IPS DF 6.9 (cell line): ENCODE measurements at regions not wholly inside any gene's neighbourhood (a gene's known extent, or its start where the extent isn't known, plus 50 kb on each side); places are given as distances from the start of the nearest gene placed in this dataset.

Experiments used
- DNase-seq: peaks from one replicate; pipeline ENCODE4 v3.0.0-alpha.2; 2013; ENCODE audit warnings: low read depth, low spot score
- H3K27ac ChIP-seq: one replicate; pipeline ENCODE4 v1.5.1; 2013; ENCODE audit warnings: low read length, control low read depth
- H3K27me3 ChIP-seq: 2 replicates; pipeline ENCODE4 v1.6.1; 2013; ENCODE audit warnings: mild to moderate bottlenecking, low read length; ENCODE audit not compliant: control insufficient read depth, insufficient read depth
- H3K36me3 ChIP-seq: 2 replicates; pipeline ENCODE4 v1.6.1; 2013; ENCODE audit warnings: low read length; ENCODE audit not compliant: control insufficient read depth, insufficient read depth
- H3K4me1 ChIP-seq: 2 replicates; pipeline ENCODE4 v1.6.1; 2013; ENCODE audit warnings: low read length; ENCODE audit not compliant: control insufficient read depth, insufficient read depth
- H3K4me3 ChIP-seq: 2 replicates; pipeline ENCODE4 v1.5.1; 2013; ENCODE audit warnings: mild to moderate bottlenecking, low read length
- H3K9me3 ChIP-seq: 2 replicates; pipeline ENCODE4 v1.6.1; 2013; ENCODE audit warnings: low read length, inconsistent platforms; ENCODE audit not compliant: control insufficient read depth, insufficient read depth
- WGBS: extraction: QIAGEN DNeasy Blood & Tissue Kit; methylation state at CpG from one replicate; pipeline ENCODE4 v1.1.7; 2013; ENCODE audit warnings: mixed read lengths, missing lambda C conversion rate; ENCODE audit not compliant: insufficient read length, insufficient coverage; 5-methylcytosine and 5-hydroxymethylcytosine counted together

GRCh38 chr16:6852643-6853225 is 479.9 kb upstream of the RBFOX1 start:
- Histone ChIP-seq H3K4me1 (no peaks in the 10 kb centered on the region), H3K27me3 (no peaks in the 10 kb centered on the region), H3K27ac (no peak overlapping the region), H3K4me3 (no peak overlapping the region), H3K9me3 (peaks cover 11% of the 10 kb centered on the region), H3K36me3 (no peaks in the 10 kb centered on the region)
- WGBS: no CpG with 5 or more reads among the region's 3 CpGs
- DNase-seq: no peak

GRCh38 chr16:6846452-6846851 is 486.2 kb upstream of the RBFOX1 start:
- H3K36me3 ChIP-seq: no peaks in the 10 kb centered on the region
- no peak for DNase-seq
- H3K27me3 ChIP-seq: no peaks in the 10 kb centered on the region
- no CpG with 5 or more reads among the region's 8 CpGs for WGBS
- H3K4me1 ChIP-seq: no peaks in the 10 kb centered on the region
- no peak overlapping the region for H3K4me3 ChIP-seq
- H3K27ac ChIP-seq: no peak overlapping the region
- H3K9me3 ChIP-seq: peaks cover 5% of the 10 kb centered on the region; the same call in 1 of the 2 replicates

- no peak overlapping the region for H3K27ac ChIP-seq
- no CpG with 5 or more reads among the region's 6 CpGs for WGBS
- H3K36me3 ChIP-seq: no peaks in the 10 kb centered on the region
- H3K4me1 ChIP-seq: no peaks in the 10 kb centered on the region
- no peaks in the 10 kb centered on the region for H3K27me3 ChIP-seq
- H3K4me3 ChIP-seq: no peak overlapping the region
- DNase-seq: no peak
- peaks cover 1% of the 10 kb centered on the region for H3K9me3 ChIP-seq
These were observed 491.3 kb upstream of the RBFOX1 start for GRCh38 chr16:6841392-6841791.

GRCh38 chr16:6837722-6838121 is 494.9 kb upstream of the RBFOX1 start:
- no peak for DNase-seq
- H3K36me3 ChIP-seq: no peaks in the 10 kb centered on the region
- H3K4me1 ChIP-seq: no peaks in the 10 kb centered on the region
- H3K27ac ChIP-seq: no peak overlapping the region
- no peak overlapping the region for H3K4me3 ChIP-seq
- no CpG with 5 or more reads among the region's 2 CpGs for WGBS
- H3K27me3 ChIP-seq: no peaks in the 10 kb centered on the region
- H3K9me3 ChIP-seq: peaks cover 7% of the 10 kb centered on the region

- Histone ChIP-seq H3K27ac (no peak overlapping the region), H3K4me1 (no peaks in the 10 kb centered on the region), H3K9me3 (peaks cover 8% of the 10 kb centered on the region), H3K36me3 (no peaks in the 10 kb centered on the region), H3K4me3 (no peak overlapping the region), H3K27me3 (no peaks in the 10 kb centered on the region)
- no peak for DNase-seq
- no CpG with 5 or more reads among the region's 3 CpGs for WGBS
These were observed 495.9 kb upstream of the RBFOX1 start for GRCh38 chr16:6836766-6837165.

GRCh38 chr16:6835941-6836340 is 496.7 kb upstream of the RBFOX1 start:
- Histone ChIP-seq H3K9me3 (peaks cover 8% of the 10 kb centered on the region), H3K27ac (no peak overlapping the region), H3K36me3 (no peaks in the 10 kb centered on the region), H3K27me3 (no peaks in the 10 kb centered on the region), H3K4me1 (no peaks in the 10 kb centered on the region), H3K4me3 (no peak overlapping the region)
- no peak for DNase-seq
- WGBS: no CpG with 5 or more reads among the region's 5 CpGs

GRCh38 chr16:6835516-6835915 is 497.1 kb upstream of the RBFOX1 start:
- Histone ChIP-seq H3K4me1 (no peaks in the 10 kb centered on the region), H3K9me3 (peaks cover 8% of the 10 kb centered on the region), H3K27me3 (no peaks in the 10 kb centered on the region), H3K27ac (no peak overlapping the region), H3K36me3 (no peaks in the 10 kb centered on the region), H3K4me3 (no peak overlapping the region)
- no peak for DNase-seq
- no CpG with 5 or more reads among the region's 2 CpGs for WGBS

- H3K27ac ChIP-seq: no peak overlapping the region
- H3K4me3 ChIP-seq: no peak overlapping the region
- no peaks in the 10 kb centered on the region for H3K4me1 ChIP-seq
- no peaks in the 10 kb centered on the region for H3K36me3 ChIP-seq
- no CpG with 5 or more reads among the region's 7 CpGs for WGBS
- peaks cover 14% of the 10 kb centered on the region for H3K9me3 ChIP-seq
- no peak for DNase-seq
- H3K27me3 ChIP-seq: no peaks in the 10 kb centered on the region
These were observed 504.0 kb upstream of the RBFOX1 start for GRCh38 chr16:6828690-6829089.

- Histone ChIP-seq H3K27ac (no peak overlapping the region), H3K4me1 (no peaks in the 10 kb centered on the region), H3K27me3 (no peaks in the 10 kb centered on the region), H3K9me3 (peaks cover 11% of the 10 kb centered on the region), H3K4me3 (no peak overlapping the region), H3K36me3 (no peaks in the 10 kb centered on the region)
- no peak for DNase-seq
- no CpG with 5 or more reads among the region's 1 CpG for WGBS
These were observed 504.7 kb upstream of the RBFOX1 start for GRCh38 chr16:6827931-6828330.

- no peaks in the 10 kb centered on the region for H3K4me1 ChIP-seq
- H3K4me3 ChIP-seq: no peak overlapping the region
- H3K36me3 ChIP-seq: no peaks in the 10 kb centered on the region
- no CpG with 5 or more reads among the region's 4 CpGs for WGBS
- no peak overlapping the region for H3K27ac ChIP-seq
- DNase-seq: no peak
- peaks cover 12% of the 10 kb centered on the region for H3K9me3 ChIP-seq
- no peaks in the 10 kb centered on the region for H3K27me3 ChIP-seq
These were observed 505.4 kb upstream of the RBFOX1 start for GRCh38 chr16:6827267-6827666.

GRCh38 chr16:6822041-6822440 is 510.6 kb upstream of the RBFOX1 start:
- H3K36me3 ChIP-seq: no peaks in the 10 kb centered on the region
- peaks cover 7% of the 10 kb centered on the region for H3K9me3 ChIP-seq
- no peak for DNase-seq
- WGBS: no CpG with 5 or more reads among the region's 4 CpGs
- H3K4me1 ChIP-seq: no peaks in the 10 kb centered on the region
- H3K4me3 ChIP-seq: no peak overlapping the region
- H3K27ac ChIP-seq: no peak overlapping the region
- no peaks in the 10 kb centered on the region for H3K27me3 ChIP-seq
